Superior temporal gyrus (tissue), 1 donor: ENCODE measurements at regions not wholly inside any gene's neighbourhood (a gene's known extent, or its start where the extent isn't known, plus 50 kb on each side); places are given as distances from the start of the nearest gene placed in this dataset.

Source experiments
- DNase-seq: peaks from one replicate; pipeline ENCODE4 v3.0.0-alpha.2; 2016; ENCODE audit errors: extremely low spot score

- peak; percentile 48 for DNase-seq
Observed at GRCh38 chr11:25961539-25961938, 370.4 kb upstream of the ANO3 start.

- DNase-seq, result no peak
Observed at GRCh38 chr11:25970726-25971508, 361.0 kb upstream of the ANO3 start.

GRCh38 chr11:25980091-25980490 lies 351.8 kb upstream of the ANO3 start:
- DNase-seq, result no peak

- DNase-seq, result peak; percentile 77
Observed at GRCh38 chr11:25981998-25982397, 349.9 kb upstream of the ANO3 start.

GRCh38 chr11:25983280-25983679 lies 348.6 kb upstream of the ANO3 start:
- DNase-seq, result no peak

- no peak for DNase-seq
Observed at GRCh38 chr11:25988178-25988577, 343.8 kb upstream of the ANO3 start.

- no peak for DNase-seq
Observed at GRCh38 chr11:25990406-25990805, 341.5 kb upstream of the ANO3 start.

GRCh38 chr11:25991476-25991875 lies 340.5 kb upstream of the ANO3 start:
- DNase-seq, result no peak

GRCh38 chr11:25992294-25992693 lies 339.6 kb upstream of the ANO3 start:
- DNase-seq, result no peak

- DNase-seq, result no peak
Observed at GRCh38 chr11:25993016-25993415, 338.9 kb upstream of the ANO3 start.

- DNase-seq, result no peak
Observed at GRCh38 chr11:26011474-26011873, 320.5 kb upstream of the ANO3 start.

- DNase-seq, result no peak
Observed at GRCh38 chr11:26014456-26015115, 317.3 kb upstream of the ANO3 start.

GRCh38 chr11:26017322-26017860 lies 314.5 kb upstream of the ANO3 start:
- no peak for DNase-seq

GRCh38 chr11:26017903-26018302 lies 314.0 kb upstream of the ANO3 start:
- DNase-seq, result no peak

- DNase-seq, result no peak
Observed at GRCh38 chr11:26018336-26018735, 313.6 kb upstream of the ANO3 start.

GRCh38 chr11:26019386-26019785 lies 312.5 kb upstream of the ANO3 start:
- no peak for DNase-seq

- no peak for DNase-seq
Observed at GRCh38 chr11:26021017-26021416, 310.9 kb upstream of the ANO3 start.

GRCh38 chr11:26023057-26023456 lies 308.9 kb upstream of the ANO3 start:
- no peak for DNase-seq

GRCh38 chr11:26025676-26026075 lies 306.3 kb upstream of the ANO3 start:
- DNase-seq, result no peak

GRCh38 chr11:26026078-26026477 lies 305.9 kb upstream of the ANO3 start:
- no peak for DNase-seq

GRCh38 chr11:26027887-26028286 lies 304.0 kb upstream of the ANO3 start:
- no peak for DNase-seq

- DNase-seq, result no peak
Observed at GRCh38 chr11:26028393-26028911, 303.5 kb upstream of the ANO3 start.

- no peak for DNase-seq
Observed at GRCh38 chr11:26030399-26030798, 301.5 kb upstream of the ANO3 start.
